ENCODE measurements at regions not wholly inside any gene's neighbourhood (a gene's known extent, or its start where the extent isn't known, plus 50 kb on each side); places are given as distances from the start of the nearest gene placed in this dataset.

- TF ChIP-seq CTCF (IDR thresholded peaks at IDR 0.05) = no peak
- TF ChIP-seq POLR2A (IDR thresholded peaks at IDR 0.05) = no peak
Observed at GRCh38 chr6:3546121-3546520, 89.3 kb upstream of the SLC22A23 start.
